Brain microvascular endothelial cell (primary cell): ENCODE measurements at regions not wholly inside any gene's neighbourhood (a gene's known extent, or its start where the extent isn't known, plus 50 kb on each side); places are given as distances from the start of the nearest gene placed in this dataset.

Source experiments
- DNase-seq: peaks from one replicate; pipeline ENCODE4 v3.0.0-alpha.2; 2020
- H3K27ac ChIP-seq: fragments of 250-450 bp; sonication (Bioruptor Pico); 2 replicates; pipeline ENCODE4 v1.5.1; 2020; ENCODE audit warnings: mild to moderate bottlenecking, moderate library complexity
- H3K27me3 ChIP-seq: fragments of 250-450 bp; sonication (Bioruptor Pico); replicated peaks from 2 replicates; pipeline ENCODE4 v1.5.1; 2020; ENCODE audit warnings: mild to moderate bottlenecking
- H3K36me3 ChIP-seq: fragments of 250-450 bp; sonication (Bioruptor Pico); replicated peaks from 2 replicates; pipeline ENCODE4 v1.5.1; 2020; ENCODE audit warnings: mild to moderate bottlenecking
- H3K4me3 ChIP-seq: 2 replicates; pipeline ENCODE4 v1.5.1; 2011; ENCODE audit warnings: low read depth, mild to moderate bottlenecking, control low read depth, low read length, moderate library complexity
- in situ Hi-C: cut with HindIII; loops from 2 replicates; pipeline ENCODE4 v1.10.0; 2017; ENCODE audit warnings: low sequenced_read_pairs, low pct_ligation_motif_present
- TF ChIP-seq, protein P1 (sequence below): IDR thresholded peaks from 2 replicates; pipeline ENCODE4 v1.5.1; 2011; ENCODE audit warnings: low read depth, mild to moderate bottlenecking, moderate library complexity, low read length, control low read depth, inconsistent platforms; ENCODE audit errors: missing control alignments

- in situ Hi-C loops, result no loop called here
Observed at GRCh38 chr9:19985081-19985480, 196.2 kb upstream of the SLC24A2 start.

DNA sequence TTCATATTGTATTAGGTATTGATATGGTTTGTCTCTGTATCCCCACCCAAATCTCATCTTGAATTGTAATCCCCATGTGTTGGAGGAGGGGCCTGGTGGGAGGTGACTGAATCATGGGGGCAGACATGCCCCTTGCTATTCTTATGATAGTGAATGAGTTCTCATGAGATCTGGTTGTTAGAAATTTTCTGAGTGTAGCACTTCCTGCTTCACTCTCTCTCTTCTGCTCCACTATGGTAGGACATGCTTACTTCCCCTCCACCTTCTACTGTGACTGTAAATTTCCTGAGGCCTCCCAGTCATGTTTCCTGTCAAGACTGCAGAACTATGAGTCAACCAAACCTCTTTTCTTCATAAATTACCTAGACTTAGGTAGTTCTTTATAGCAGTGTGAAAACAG is 187.4 kb upstream of the SLC24A2 start:
- H3K27ac ChIP-seq, result no peak overlapping the region
- no peaks in the 10 kb centered on the region for H3K27me3 ChIP-seq
- H3K4me3 ChIP-seq, result no peak overlapping the region
- no peak for DNase-seq
- H3K36me3 ChIP-seq, result no peaks in the 10 kb centered on the region
- TF ChIP-seq, protein P1, sequence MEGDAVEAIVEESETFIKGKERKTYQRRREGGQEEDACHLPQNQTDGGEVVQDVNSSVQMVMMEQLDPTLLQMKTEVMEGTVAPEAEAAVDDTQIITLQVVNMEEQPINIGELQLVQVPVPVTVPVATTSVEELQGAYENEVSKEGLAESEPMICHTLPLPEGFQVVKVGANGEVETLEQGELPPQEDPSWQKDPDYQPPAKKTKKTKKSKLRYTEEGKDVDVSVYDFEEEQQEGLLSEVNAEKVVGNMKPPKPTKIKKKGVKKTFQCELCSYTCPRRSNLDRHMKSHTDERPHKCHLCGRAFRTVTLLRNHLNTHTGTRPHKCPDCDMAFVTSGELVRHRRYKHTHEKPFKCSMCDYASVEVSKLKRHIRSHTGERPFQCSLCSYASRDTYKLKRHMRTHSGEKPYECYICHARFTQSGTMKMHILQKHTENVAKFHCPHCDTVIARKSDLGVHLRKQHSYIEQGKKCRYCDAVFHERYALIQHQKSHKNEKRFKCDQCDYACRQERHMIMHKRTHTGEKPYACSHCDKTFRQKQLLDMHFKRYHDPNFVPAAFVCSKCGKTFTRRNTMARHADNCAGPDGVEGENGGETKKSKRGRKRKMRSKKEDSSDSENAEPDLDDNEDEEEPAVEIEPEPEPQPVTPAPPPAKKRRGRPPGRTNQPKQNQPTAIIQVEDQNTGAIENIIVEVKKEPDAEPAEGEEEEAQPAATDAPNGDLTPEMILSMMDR, result no peak
- in situ Hi-C loops, result no loop called here

More at GRCh38 chr9:19985081-19985480, 196.2 kb upstream of the SLC24A2 start:
- Histone ChIP-seq H3K4me3 (no peak overlapping the region), H3K36me3 (no peaks in the 10 kb centered on the region), H3K27ac (no peak overlapping the region), H3K27me3 (no peaks in the 10 kb centered on the region)
- DNase-seq, result no peak
- TF ChIP-seq, protein P1, result no peak

- TF ChIP-seq, protein P1, result no peak
- in situ Hi-C loops, result no loop called here
- Histone ChIP-seq H3K27ac (no peak overlapping the region), H3K27me3 (no peaks in the 10 kb centered on the region), H3K4me3 (no peak overlapping the region), H3K36me3 (no peaks in the 10 kb centered on the region)
- no peak for DNase-seq
Observed at GRCh38 chr9:19975499-19975898, 186.7 kb upstream of the SLC24A2 start.

GRCh38 chr9:19969721-19970120 is 180.9 kb upstream of the SLC24A2 start:
- TF ChIP-seq, protein P1, result no peak
- DNase-seq, result no peak
- Histone ChIP-seq H3K27me3 (no peaks in the 10 kb centered on the region), H3K36me3 (no peaks in the 10 kb centered on the region), H3K27ac (no peak overlapping the region), H3K4me3 (no peak overlapping the region)
- in situ Hi-C loops, result no loop called here

- Histone ChIP-seq H3K27me3 (no peaks in the 10 kb centered on the region), H3K4me3 (no peak overlapping the region), H3K36me3 (no peaks in the 10 kb centered on the region), H3K27ac (no peak overlapping the region)
- TF ChIP-seq, protein P1, result no peak
- in situ Hi-C loops, result no loop called here
- no peak for DNase-seq
Observed at GRCh38 chr9:19967888-19968459, 179.1 kb upstream of the SLC24A2 start.
